Astrocyte (in vitro differentiated cells and primary cell): ENCODE measurements at regions not wholly inside any gene's neighbourhood (a gene's known extent, or its start where the extent isn't known, plus 50 kb on each side); places are given as distances from the start of the nearest gene placed in this dataset.

Experiments used
- CTCF ChIP-seq: IDR thresholded peaks from 2 replicates; pipeline ENCODE4 v1.5.1; 2011; ENCODE audit warnings: low read depth, mild to moderate bottlenecking, inconsistent platforms, low read length, moderate library complexity; ENCODE audit not compliant: insufficient read depth
- EZH2 ChIP-seq: IDR thresholded peaks from 2 replicates; pipeline ENCODE4 v1.6.1; 2012; ENCODE audit warnings: mild to moderate bottlenecking, low read length, inconsistent platforms; ENCODE audit not compliant: insufficient read depth

- TF ChIP-seq CTCF (no peak), EZH2 (no peak)
These were observed 231.9 kb upstream of the RAB6C start for GRCh38 chr2:129747500-129748125.
